HG03196 (cell line): ENCODE measurements at regions not wholly inside any gene's neighbourhood (a gene's known extent, or its start where the extent isn't known, plus 50 kb on each side); places are given as distances from the start of the nearest gene placed in this dataset.

Experiments
- ATAC-seq: cut with Tn5 transposase; IDR thresholded peaks from one replicate; pipeline ENCODE4 v1.9.1; 2021; ENCODE audit not compliant: unreplicated experiment

DNA sequence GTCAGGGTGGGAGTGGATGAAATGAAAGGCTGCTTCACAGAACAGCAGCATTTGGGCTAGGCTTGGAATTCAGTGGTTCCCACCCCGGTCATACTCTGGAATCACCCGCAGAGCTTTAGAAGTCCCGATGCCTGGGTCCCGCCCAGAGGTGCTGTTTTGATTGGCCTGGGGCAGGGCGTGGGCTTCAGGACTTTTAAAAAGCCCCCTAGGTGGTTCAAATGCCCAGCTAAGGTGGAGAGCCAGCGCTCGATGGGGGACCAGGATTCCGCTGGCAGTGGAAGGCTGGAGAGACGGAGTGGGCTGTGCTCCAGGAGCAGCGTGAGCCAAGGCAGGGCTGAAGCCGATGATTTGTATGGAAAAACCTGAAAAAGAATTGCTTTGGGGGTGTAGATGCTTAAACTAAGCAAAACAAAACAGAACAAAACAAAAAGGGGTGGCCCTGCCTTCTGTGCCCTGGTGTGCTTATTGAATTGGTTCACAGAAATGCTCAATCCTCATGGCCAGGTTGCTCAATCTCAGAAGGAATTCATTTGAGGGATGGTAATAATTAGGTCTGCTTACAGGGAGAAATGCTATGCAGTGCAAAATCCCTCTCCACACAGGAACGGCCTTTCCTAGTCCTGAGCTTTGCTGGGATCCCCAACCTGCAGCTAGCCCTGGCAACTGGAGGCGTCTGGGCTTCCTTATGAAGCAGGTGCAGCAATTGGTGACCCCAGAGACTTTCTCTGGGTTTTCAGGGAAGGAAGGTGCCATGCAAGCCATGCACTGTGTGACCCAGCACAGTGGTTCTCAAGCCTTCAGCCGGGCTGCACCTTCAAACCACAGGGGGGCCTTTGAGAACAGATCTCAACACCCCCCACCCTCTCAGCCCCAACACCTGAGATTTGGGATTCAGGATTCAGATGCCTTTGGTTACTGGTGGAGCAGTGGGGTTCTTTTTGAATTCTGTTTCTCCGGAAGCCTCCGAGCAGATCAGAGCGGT is 174.0 kb upstream of the ZNF618 start:
- no peak for ATAC-seq

DNA sequence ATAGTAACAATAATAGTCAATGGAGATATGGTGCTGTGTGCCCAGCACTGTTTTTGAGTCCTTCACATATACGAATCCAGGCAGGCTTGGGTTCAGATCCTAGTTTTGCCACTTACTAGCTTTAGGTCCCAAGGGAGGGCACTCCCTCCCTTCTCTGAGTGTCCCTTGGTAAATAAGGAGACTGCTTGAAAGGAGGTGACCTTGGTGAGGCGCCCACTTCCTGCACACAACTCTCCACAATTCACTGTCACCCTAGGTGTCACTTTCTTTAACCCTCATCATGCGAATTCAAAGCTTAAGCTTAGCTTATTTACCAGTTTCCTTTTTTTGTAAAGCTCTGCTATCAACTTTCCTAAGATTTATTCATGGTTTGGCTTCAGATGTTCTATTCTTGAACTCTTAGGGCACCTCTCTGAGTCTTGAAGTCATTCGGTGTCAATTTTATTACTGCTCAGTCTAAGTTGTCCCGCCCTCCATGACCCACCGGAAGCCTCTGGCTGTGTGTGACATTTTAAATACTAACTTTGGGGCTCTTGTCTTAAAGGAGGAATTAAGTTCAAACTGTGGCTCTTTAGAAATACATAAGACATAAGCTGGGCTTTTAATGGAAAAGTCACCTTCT is 170.7 kb upstream of the ZNF618 start:
- ATAC-seq: no peak

GRCh38 chr9:113705928-113706519 is 170.1 kb upstream of the ZNF618 start:
- ATAC-seq: no peak

DNA sequence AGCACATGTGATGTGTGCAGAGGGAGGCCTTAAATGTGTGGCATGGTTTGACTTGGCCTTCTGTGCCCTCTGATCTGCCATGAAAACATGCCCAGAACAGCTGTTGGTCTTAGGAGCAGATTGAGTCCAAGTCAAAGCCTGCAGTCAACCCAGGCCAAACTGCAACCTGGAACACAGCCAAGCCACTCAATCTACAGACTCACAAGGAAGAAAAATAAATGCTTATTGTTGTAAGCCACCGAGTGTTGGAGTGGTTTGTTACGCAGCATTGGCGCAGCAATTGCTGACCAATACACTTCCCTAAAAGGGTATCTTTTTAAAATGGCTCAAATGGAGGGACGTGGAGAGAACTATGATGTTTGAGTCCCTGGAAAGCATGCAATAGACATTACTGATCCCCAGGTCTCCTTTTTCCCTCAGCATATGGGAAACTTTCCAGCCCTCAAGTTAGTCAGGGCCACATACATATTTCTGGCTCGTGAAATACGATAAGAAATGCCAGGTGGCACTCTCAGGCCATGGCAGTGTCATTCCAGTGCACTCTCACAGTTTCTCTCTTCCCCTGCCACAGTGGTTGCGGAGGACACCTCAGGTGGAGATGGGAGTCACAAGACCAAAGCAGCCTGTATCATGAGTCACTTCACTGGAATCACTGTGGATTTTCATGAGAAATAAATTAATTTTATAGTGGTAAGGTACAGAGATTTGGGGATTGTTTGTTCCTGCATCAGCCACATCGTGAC is 168.0 kb upstream of the ZNF618 start:
- no peak for ATAC-seq

DNA sequence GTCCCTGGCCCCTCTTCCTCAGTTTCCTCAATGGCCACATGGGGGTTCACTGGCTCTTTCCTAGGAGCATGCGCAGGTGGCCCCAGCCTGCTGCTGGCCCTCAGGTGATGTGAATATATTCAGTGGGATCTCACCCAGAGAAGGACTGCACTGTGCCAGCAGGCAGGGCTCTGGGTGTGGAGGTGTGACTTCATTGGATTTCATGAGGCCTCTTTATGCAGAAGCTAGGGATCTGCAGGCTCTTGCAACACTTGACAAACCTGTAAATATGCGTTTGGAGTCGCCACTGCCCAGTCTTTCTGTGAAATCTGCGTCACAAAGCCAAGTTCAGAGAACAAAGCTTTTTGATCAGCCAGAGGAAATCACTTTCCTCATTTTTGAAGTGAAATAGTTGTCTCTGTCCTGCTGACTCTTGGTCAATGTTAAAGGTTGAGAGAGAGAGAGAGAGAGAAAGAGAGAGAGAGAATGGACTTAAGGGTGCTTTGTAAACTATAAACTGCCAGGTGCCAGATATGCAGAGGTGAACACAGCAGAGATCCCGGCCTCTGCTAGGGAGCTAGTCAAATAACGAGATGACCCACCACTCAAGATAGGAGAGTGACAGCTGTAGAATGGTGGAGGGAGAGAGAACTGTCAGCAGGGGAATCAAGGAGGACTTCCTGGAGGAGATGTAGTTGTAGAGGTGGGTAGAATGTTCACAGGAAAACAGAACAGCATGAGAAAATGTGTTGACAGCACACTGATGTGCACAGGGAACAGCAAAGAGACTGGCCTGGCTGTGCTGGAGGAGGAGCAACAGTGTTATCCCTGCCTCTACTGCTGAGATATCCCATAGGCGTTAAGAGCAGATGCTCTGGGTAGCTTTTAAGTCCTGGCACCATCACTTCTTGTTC is 167.0 kb upstream of the ZNF618 start:
- no peak for ATAC-seq

DNA sequence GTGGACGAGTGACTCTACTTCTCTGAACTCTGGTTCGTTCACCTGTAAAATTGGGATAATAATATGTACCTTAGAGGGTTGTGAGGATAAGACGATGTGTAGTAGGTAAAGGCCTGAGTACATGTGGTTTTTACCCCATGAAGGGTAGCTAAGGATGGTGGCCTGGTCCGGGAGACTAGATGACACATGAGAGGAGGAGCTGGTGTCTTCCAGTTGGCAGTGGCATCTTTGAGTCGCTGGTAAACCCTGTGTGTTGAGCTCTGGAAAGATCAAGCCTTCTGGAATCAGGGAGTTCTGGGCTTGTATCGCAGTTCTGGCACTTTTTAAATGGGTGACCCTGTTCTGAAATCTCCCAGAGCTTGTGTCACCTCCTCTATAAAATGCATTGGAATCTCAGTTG is 166.4 kb upstream of the ZNF618 start:
- ATAC-seq: no peak

- no peak for ATAC-seq
Observed at GRCh38 chr9:113711251-113711650, 164.9 kb upstream of the ZNF618 start.

GRCh38 chr9:113712053-113712452 is 164.1 kb upstream of the ZNF618 start:
- ATAC-seq: no peak

- no peak for ATAC-seq
Observed at GRCh38 chr9:113715086-113715485, 161.0 kb upstream of the ZNF618 start.

- ATAC-seq: no peak
Observed at GRCh38 chr9:113719919-113720318, 156.2 kb upstream of the ZNF618 start.

DNA sequence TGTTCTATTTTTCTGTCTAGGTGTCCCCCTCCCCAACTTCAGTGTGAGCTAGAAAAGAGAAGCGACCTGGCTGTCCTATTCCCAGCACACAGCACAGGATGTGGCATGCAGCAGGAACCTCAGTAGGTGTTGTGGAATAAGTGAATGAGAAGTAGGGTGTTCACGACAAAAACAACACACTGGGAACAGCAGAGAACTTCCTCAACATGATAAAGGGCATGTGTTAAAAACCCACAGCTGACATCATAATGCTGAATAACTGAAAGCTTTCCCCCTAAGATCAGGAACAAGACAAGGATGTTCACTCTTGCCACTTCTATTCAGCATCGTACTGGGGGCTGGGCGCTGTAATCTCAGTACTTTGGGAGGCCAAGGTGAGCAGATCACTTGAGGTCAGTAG is 155.6 kb upstream of the ZNF618 start:
- ATAC-seq: no peak

GRCh38 chr9:113721856-113722255 is 154.3 kb upstream of the ZNF618 start:
- ATAC-seq: no peak

- ATAC-seq: no peak
Observed at GRCh38 chr9:113724202-113724601, 151.9 kb upstream of the ZNF618 start.

GRCh38 chr9:113728989-113729388 is 147.1 kb upstream of the ZNF618 start:
- no peak for ATAC-seq

DNA sequence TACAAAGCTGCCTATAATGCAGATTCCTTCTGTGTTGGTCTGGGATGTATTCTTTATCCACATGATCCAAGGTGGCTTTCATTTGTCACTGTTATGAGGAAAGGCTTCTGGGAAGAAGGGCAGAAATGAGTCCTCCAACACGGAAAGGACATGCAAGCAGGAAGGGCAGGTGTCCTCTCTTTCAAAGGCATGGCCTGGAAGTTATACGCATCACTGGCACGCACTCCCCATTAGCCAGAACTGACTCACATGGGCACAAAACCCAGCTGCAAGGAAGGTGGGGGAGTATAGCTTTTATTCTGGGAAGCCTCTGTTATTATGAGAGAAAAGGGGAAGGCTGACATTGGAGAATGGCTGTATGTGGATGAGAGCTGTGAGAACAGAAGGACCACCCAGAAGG is 141.3 kb upstream of the ZNF618 start:
- no peak for ATAC-seq

DNA sequence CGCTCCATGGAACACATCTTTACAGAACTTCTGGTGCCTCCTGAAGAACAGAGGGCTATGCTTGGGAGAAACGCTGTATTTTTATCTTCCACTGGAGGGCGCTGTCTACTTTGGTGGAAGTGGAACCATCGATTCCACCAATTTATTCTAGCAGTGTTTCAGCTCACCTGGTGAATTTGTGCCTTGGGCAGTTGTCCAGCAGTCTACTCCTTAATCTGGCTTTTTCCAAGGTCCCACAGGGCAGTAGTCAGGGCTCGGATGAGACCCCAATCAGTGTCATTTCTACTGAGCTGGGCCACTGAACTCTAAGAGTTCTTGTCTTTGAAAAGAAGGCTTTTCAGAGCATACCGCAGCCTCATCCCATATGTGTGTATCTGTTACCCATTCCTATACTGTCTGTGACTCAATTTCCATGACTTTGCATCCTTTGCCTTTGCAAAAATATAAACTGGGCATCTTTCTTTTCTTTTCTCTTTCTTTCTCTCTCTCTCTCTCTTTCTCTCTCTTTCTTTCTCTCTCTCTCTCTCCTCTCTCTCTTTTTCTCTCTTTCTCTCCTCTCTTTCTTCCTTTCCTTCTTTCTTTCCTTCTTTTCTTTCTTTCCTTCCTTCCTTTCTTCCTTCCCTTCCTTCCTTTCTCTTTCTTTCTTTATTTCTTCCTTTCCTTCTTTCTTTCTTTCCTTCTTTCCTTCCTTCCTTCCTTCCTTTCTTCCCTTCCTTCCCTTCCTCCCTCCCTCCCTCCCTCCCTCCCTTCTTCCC is 138.4 kb upstream of the ZNF618 start:
- ATAC-seq: no peak

DNA sequence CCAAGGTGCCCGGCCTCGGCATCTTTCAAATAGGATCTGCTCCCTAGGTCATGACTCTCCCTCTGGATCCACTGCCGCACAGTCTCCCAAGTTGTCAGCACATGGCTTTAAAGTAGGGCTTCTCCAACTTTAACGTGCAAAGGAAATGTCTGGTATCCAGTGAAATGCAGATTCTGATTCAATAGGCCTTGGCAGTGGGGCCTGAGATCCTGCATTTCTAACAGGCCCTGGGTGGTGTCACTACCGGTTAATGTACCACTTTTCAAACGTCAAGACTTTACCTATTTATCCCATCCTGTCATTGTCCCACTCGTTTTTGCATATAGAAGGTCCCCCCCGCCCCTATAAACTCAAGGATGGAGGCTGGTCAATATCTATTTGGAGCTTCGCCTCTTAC is 137.6 kb upstream of the ZNF618 start:
- no peak for ATAC-seq

DNA sequence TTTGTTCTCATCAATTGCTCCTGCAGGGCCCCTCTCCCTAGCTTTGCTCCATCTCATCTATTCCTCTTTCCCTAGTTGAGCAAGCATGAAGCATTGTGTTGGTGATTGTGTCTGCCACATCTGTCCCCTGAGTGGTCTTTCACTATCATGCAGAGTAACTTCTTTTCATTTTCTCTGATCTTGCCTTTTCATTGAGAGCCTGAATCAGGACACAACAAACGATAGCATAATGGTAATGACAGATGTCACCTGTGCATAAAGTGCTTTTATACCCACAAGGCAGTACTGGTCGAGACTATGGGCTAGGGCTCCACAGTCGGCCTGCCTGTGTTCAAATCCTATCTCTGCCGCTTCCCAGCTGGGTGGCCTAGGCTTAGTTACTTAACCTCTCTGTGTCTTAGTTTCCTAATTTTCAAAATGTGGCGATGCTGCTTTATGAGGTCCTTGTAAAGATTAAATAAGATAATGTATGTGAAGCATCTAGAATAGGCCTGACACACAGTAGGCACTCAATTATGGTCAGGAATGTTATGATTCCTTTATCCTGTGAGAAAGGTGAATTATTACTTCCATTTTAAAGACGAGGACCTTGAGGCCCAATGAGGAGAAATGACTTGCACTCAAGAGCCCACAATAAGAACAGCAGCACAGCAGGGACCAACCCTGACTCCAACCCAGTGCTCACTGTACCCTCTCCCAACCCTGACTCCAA is 137.1 kb upstream of the ZNF618 start:
- no peak for ATAC-seq
